H9 (cell line): ENCODE measurements at regions not wholly inside any gene's neighbourhood (a gene's known extent, or its start where the extent isn't known, plus 50 kb on each side); places are given as distances from the start of the nearest gene placed in this dataset.
"Not testable (repeated sequence)": the region's sequence is repeated elsewhere in the genome, so short reads cannot be mapped to it uniquely, and the experiment has no call there.

Source experiments
- DNase-seq: peaks from one replicate; pipeline ENCODE4 v3.0.0-alpha.2; 2017
- H2AFZ ChIP-seq: one replicate; pipeline ENCODE4 v1.6.1; 2013; ENCODE audit warnings: mild to moderate bottlenecking, low read length, control low read depth, moderate library complexity
- H2AK5ac ChIP-seq: 2 replicates; pipeline ENCODE4 v1.6.1; 2013; ENCODE audit warnings: low read length, control low read depth, mixed read lengths; ENCODE audit not compliant: insufficient read length
- H2BK120ac ChIP-seq: one replicate; pipeline ENCODE4 v1.6.1; 2013; ENCODE audit warnings: low read depth, mild to moderate bottlenecking, low read length, control low read depth, inconsistent platforms; ENCODE audit not compliant: poor library complexity, severe bottlenecking
- H2BK12ac ChIP-seq: 2 replicates; pipeline ENCODE4 v1.6.1; 2013; ENCODE audit warnings: low read length, control low read depth, mixed read lengths, low read depth; ENCODE audit not compliant: insufficient read length
- H2BK15ac ChIP-seq: 2 replicates; pipeline ENCODE4 v1.6.1; 2013; ENCODE audit warnings: low read depth, low read length, control low read depth
- H2BK20ac ChIP-seq: one replicate; pipeline ENCODE4 v1.6.1; 2013; ENCODE audit warnings: low read depth, mild to moderate bottlenecking, low read length, control low read depth, inconsistent platforms; ENCODE audit not compliant: poor library complexity, severe bottlenecking
- H2BK5ac ChIP-seq: 2 replicates; pipeline ENCODE4 v1.6.1; 2013; ENCODE audit warnings: low read length, control low read depth, mixed read lengths; ENCODE audit not compliant: insufficient read length
- H3K14ac ChIP-seq: 2 replicates; pipeline ENCODE4 v1.6.1; 2013; ENCODE audit warnings: low read length, control low read depth; ENCODE audit not compliant: insufficient read depth
- H3K18ac ChIP-seq: 2 replicates; pipeline ENCODE4 v1.6.1; 2013; ENCODE audit warnings: low read depth, mild to moderate bottlenecking, mixed read lengths, low read length, control low read depth; ENCODE audit not compliant: insufficient read length
- H3K23ac ChIP-seq: 2 replicates; pipeline ENCODE4 v1.6.1; 2013; ENCODE audit warnings: low read length, control low read depth, mixed read lengths, low read depth; ENCODE audit not compliant: insufficient read length
- H3K23me2 ChIP-seq: 2 replicates; pipeline ENCODE4 v1.6.1; 2013; ENCODE audit warnings: low read depth, mild to moderate bottlenecking, mixed read lengths, low read length, control low read depth; ENCODE audit not compliant: insufficient read length, poor library complexity, severe bottlenecking
- H3K27ac ChIP-seq: 2 replicates; pipeline ENCODE4 v1.5.1; 2013; ENCODE audit warnings: low read length, control low read depth, mixed read lengths, low read depth; ENCODE audit not compliant: insufficient read length
- H3K27me3 ChIP-seq: 2 replicates; pipeline ENCODE4 v1.6.1; 2013; ENCODE audit warnings: low read length, control low read depth, inconsistent platforms; ENCODE audit not compliant: insufficient read depth
- H3K4ac ChIP-seq: 2 replicates; pipeline ENCODE4 v1.6.1; 2013; ENCODE audit warnings: low read depth, mild to moderate bottlenecking, control low read depth, inconsistent platforms, low read length, moderate library complexity
- H3K4me1 ChIP-seq: 2 replicates; pipeline ENCODE4 v1.6.1; 2013; ENCODE audit warnings: low read length, control low read depth, inconsistent platforms; ENCODE audit not compliant: insufficient read depth
- H3K4me2 ChIP-seq: 2 replicates; pipeline ENCODE4 v1.6.1; 2013; ENCODE audit warnings: low read length, control low read depth, mixed read lengths; ENCODE audit not compliant: insufficient read length, insufficient read depth
- H3K56ac ChIP-seq: 2 replicates; pipeline ENCODE4 v1.6.1; 2013; ENCODE audit warnings: low read depth, mild to moderate bottlenecking, mixed read lengths, low read length, control low read depth; ENCODE audit not compliant: insufficient read length
- H3K79me1 ChIP-seq: 2 replicates; pipeline ENCODE4 v1.6.1; 2013; ENCODE audit warnings: low read depth, mild to moderate bottlenecking, moderate library complexity, low read length, control low read depth, inconsistent platforms; ENCODE audit not compliant: insufficient read depth, poor library complexity, severe bottlenecking
- H3K79me2 ChIP-seq: 2 replicates; pipeline ENCODE4 v1.6.1; 2013; ENCODE audit warnings: low read length, control low read depth, inconsistent platforms; ENCODE audit not compliant: insufficient read depth
- H3K9ac ChIP-seq: 2 replicates; pipeline ENCODE4 v1.6.1; 2013; ENCODE audit warnings: low read length, control low read depth, mixed read lengths; ENCODE audit not compliant: insufficient read length; ENCODE audit errors: extremely low read depth
- H3K9me3 ChIP-seq: one replicate; pipeline ENCODE4 v1.6.1; 2013; ENCODE audit warnings: low read depth, low read length, inconsistent platforms; ENCODE audit not compliant: control insufficient read depth
- H3T11ph ChIP-seq: one replicate; pipeline ENCODE4 v1.6.1; 2013; ENCODE audit warnings: mild to moderate bottlenecking, low read length, control low read depth, inconsistent platforms
- H4K20me1 ChIP-seq: one replicate; pipeline ENCODE4 v1.6.1; 2013; ENCODE audit not compliant: control insufficient read depth, insufficient read length, insufficient read depth
- H4K5ac ChIP-seq: 2 replicates; pipeline ENCODE4 v1.6.1; 2013; ENCODE audit warnings: low read depth, mild to moderate bottlenecking, mixed read lengths, low read length, control low read depth; ENCODE audit not compliant: insufficient read length
- H4K8ac ChIP-seq: replicated peaks from 2 replicates; pipeline ENCODE4 v1.6.1; 2013; ENCODE audit warnings: low read length, control low read depth, mixed read lengths, low read depth; ENCODE audit not compliant: insufficient read length
- H4K91ac ChIP-seq: 2 replicates; pipeline ENCODE4 v1.6.1; 2013; ENCODE audit warnings: low read depth, mild to moderate bottlenecking, moderate library complexity, mixed read lengths, low read length, control low read depth; ENCODE audit not compliant: insufficient read length
- H3K27ac Mint-ChIP-seq, 3 experiments: 2 replicates in 2 of 3; 3 replicates in 1 of 3; pipeline ENCODE4 v1.8.0; 2020 to 2021; ENCODE audit warnings: mixed read lengths in 3 of 3, mild to moderate bottlenecking in 1 of 3, moderate library complexity in 1 of 3
- H3K27me3 Mint-ChIP-seq: 2 replicates; pipeline ENCODE4 v1.8.0; 2021; ENCODE audit warnings: low read depth, mild to moderate bottlenecking, moderate library complexity, mixed read lengths
- H3K36me3 Mint-ChIP-seq, 3 experiments: 2 replicates in 2 of 3; 3 replicates in 1 of 3; pipeline ENCODE4 v1.8.0; 2020 to 2021; ENCODE audit warnings: low read depth in 3 of 3, mixed read lengths in 3 of 3; ENCODE audit not compliant: insufficient read depth in 1 of 3
- H3K4me1 Mint-ChIP-seq, 2 experiments: 2 replicates each; pipeline ENCODE4 v1.8.0; 2020; ENCODE audit warnings: mixed read lengths in 2 of 2
- H3K4me3 Mint-ChIP-seq, 2 experiments: 2 replicates in 1 of 2; 3 replicates in 1 of 2; pipeline ENCODE4 v1.8.0; 2020 to 2021; ENCODE audit warnings: mild to moderate bottlenecking in 2 of 2, mixed read lengths in 2 of 2, moderate library complexity in 1 of 2
- H3K9me3 Mint-ChIP-seq, 2 experiments: 2 replicates in 1 of 2; 3 replicates in 1 of 2; pipeline ENCODE4 v1.8.0; 2020; ENCODE audit warnings: mild to moderate bottlenecking in 2 of 2, mixed read lengths in 2 of 2, moderate library complexity in 1 of 2
- WGBS: extraction: QIAGEN DNeasy Blood & Tissue Kit; methylation state at CpG from one replicate; pipeline ENCODE4 v1.1.7; 2013; ENCODE audit warnings: missing lambda C conversion rate, low lambda C conversion rate, mixed read lengths; ENCODE audit not compliant: insufficient read length; ENCODE audit errors: extremely low coverage; 5-methylcytosine and 5-hydroxymethylcytosine counted together

- H3K27ac Mint-ChIP-seq, H2BK120ac ChIP-seq, DNase-seq, H3K9me3 ChIP-seq, H3K23me2 ChIP-seq, H3K79me2 ChIP-seq, H3K9ac ChIP-seq, H3K14ac ChIP-seq, H3K27me3 ChIP-seq, H4K8ac ChIP-seq, H3K4me1 Mint-ChIP-seq, H4K91ac ChIP-seq, H4K20me1 ChIP-seq, H3K36me3 Mint-ChIP-seq, H2BK15ac ChIP-seq, H3K4ac ChIP-seq, H3K56ac ChIP-seq, H3T11ph ChIP-seq, H2BK5ac ChIP-seq, H2AK5ac ChIP-seq, H4K5ac ChIP-seq, H3K9me3 Mint-ChIP-seq, H2BK20ac ChIP-seq, H3K23ac ChIP-seq, H3K27me3 Mint-ChIP-seq, H3K18ac ChIP-seq, H3K27ac ChIP-seq, H3K4me1 ChIP-seq, H3K4me2 ChIP-seq, H2BK12ac ChIP-seq, H2AFZ ChIP-seq, H3K79me1 ChIP-seq: not testable (repeated sequence)
- no CpG with 5 or more reads among the region's 22 CpGs for WGBS
- H3K4me3 Mint-ChIP-seq: peak overlapping the region; percentile 68 to 88
Measured at GRCh38 chr1:120664376-120665249, 59.1 kb upstream of the NBPF26 start.

GRCh38 chr1:120665250-120665577 is 58.5 kb upstream of the NBPF26 start:
- H3K4me1 Mint-ChIP-seq, H2BK120ac ChIP-seq, H3K4me1 ChIP-seq, H3K79me1 ChIP-seq, H4K5ac ChIP-seq, H3K9me3 Mint-ChIP-seq, H3K9ac ChIP-seq, H3K27ac Mint-ChIP-seq, H3K4me2 ChIP-seq, H3K27me3 ChIP-seq, H3K79me2 ChIP-seq, H3K14ac ChIP-seq, H3K56ac ChIP-seq, DNase-seq, H2AFZ ChIP-seq, H2BK12ac ChIP-seq, H4K91ac ChIP-seq, H2BK15ac ChIP-seq, H4K20me1 ChIP-seq, H3K4ac ChIP-seq, H2BK20ac ChIP-seq, H3K9me3 ChIP-seq, H3K18ac ChIP-seq, H3K23ac ChIP-seq, H3K36me3 Mint-ChIP-seq, H2BK5ac ChIP-seq, H4K8ac ChIP-seq, H3K23me2 ChIP-seq, H3K27me3 Mint-ChIP-seq, H3T11ph ChIP-seq, H3K27ac ChIP-seq, H2AK5ac ChIP-seq: not testable (repeated sequence)
- peak overlapping the region; percentile 68 to 88 for H3K4me3 Mint-ChIP-seq
- WGBS: no CpG with 5 or more reads among the region's 33 CpGs
